SK-N-SH (cell line): ENCODE measurements at regions not wholly inside any gene's neighbourhood (a gene's known extent, or its start where the extent isn't known, plus 50 kb on each side); places are given as distances from the start of the nearest gene placed in this dataset.

Experiments used
- EZH2phosphoT487 ChIP-seq: fragments of 200-600 bp; sonication (generic); IDR thresholded peaks from 2 replicates; pipeline ENCODE4 v1.6.1; 2017; ENCODE audit warnings: low read depth, mixed run types, mild to moderate bottlenecking, antibody characterized with exemption, moderate library complexity, borderline replicate concordance
- FOXM1 ChIP-seq: IDR thresholded peaks from 2 replicates; pipeline ENCODE4 v1.4.0; 2012; ENCODE audit warnings: low read depth, mild to moderate bottlenecking
- RXRA ChIP-seq: IDR thresholded peaks from 2 replicates; pipeline ENCODE4 v1.4.0; 2012; ENCODE audit warnings: low read depth, mild to moderate bottlenecking, borderline replicate concordance
- TF ChIP-seq, protein P1 (sequence below): IDR thresholded peaks from 2 replicates; pipeline ENCODE4; 2012

DNA sequence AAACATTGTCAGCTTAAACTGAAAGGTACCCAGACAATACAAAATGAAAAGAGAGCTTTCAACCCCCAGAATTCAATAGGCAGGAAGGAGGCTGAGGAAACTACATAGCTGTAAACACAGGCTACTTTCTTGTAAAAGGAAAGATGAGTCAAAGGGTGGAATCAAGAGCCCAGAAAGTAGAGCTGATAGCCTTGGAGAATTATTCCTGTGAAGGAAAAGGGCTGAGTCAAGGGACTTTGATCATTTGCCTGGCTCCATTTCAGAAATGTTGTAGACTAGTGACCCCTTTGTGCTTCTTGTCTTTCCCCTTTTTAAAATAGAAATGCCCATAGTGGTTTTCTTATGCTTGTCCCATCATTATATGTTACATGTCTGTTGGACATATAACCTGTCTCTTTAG is 597.6 kb downstream of the ADGRL2 start:
- no peak for TF ChIP-seq EZH2phosphoT487
- TF ChIP-seq, protein P1, sequence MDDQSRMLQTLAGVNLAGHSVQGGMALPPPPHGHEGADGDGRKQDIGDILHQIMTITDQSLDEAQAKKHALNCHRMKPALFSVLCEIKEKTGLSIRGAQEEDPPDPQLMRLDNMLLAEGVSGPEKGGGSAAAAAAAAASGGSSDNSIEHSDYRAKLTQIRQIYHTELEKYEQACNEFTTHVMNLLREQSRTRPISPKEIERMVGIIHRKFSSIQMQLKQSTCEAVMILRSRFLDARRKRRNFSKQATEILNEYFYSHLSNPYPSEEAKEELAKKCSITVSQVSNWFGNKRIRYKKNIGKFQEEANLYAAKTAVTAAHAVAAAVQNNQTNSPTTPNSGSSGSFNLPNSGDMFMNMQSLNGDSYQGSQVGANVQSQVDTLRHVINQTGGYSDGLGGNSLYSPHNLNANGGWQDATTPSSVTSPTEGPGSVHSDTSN = no peak
- no peak for TF ChIP-seq RXRA
- TF ChIP-seq FOXM1 = no peak
